Gastroesophageal sphincter (tissue), 3 donors: ENCODE measurements at regions not wholly inside any gene's neighbourhood (a gene's known extent, or its start where the extent isn't known, plus 50 kb on each side); places are given as distances from the start of the nearest gene placed in this dataset.

Source experiments
- CTCF ChIP-seq, 4 experiments: fragments of 200-600 bp in 2 of 4; fragments of 450-650 bp in 2 of 4; sonication (generic) in 1 of 4; IDR thresholded peaks; one replicate each; pipeline ENCODE4 v1.5.1; 2017 to 2019; ENCODE audit warnings: antibody characterized with exemption in 4 of 4, mild to moderate bottlenecking in 2 of 4, moderate library complexity in 2 of 4
- POLR2A ChIP-seq, 2 donors: fragments of 450-650 bp; IDR thresholded peaks; one replicate each; pipeline ENCODE4 v1.6.1; 2017; ENCODE audit warnings: antibody characterized with exemption in 2 of 2, mild to moderate bottlenecking in 2 of 2, moderate library complexity in 1 of 2
- POLR2AphosphoS5 ChIP-seq: sonication (generic); formaldehyde crosslinking; IDR thresholded peaks from one replicate; pipeline ENCODE4 v1.6.1; 2017; ENCODE audit warnings: antibody characterized with exemption

GRCh38 chr5:36502608-36503007, 103.8 kb upstream of the SLC1A3 start:
- TF ChIP-seq CTCF (IDR thresholded peaks at IDR 0.05): no peak
- TF ChIP-seq POLR2A (IDR thresholded peaks at IDR 0.05): no peak
- TF ChIP-seq POLR2AphosphoS5: no peak
